GM10847 (cell line): ENCODE measurements at regions not wholly inside any gene's neighbourhood (a gene's known extent, or its start where the extent isn't known, plus 50 kb on each side); places are given as distances from the start of the nearest gene placed in this dataset.

Experiments used
- POLR2A ChIP-seq: IDR thresholded peaks from 2 replicates; pipeline ENCODE4 v1.6.1; 2011; ENCODE audit not compliant: insufficient read length; ENCODE audit errors: extremely low read depth

- no peak for TF ChIP-seq POLR2A
Observed at GRCh38 chr3:168157903-168158302, 62.2 kb upstream of the GOLIM4 start.

DNA sequence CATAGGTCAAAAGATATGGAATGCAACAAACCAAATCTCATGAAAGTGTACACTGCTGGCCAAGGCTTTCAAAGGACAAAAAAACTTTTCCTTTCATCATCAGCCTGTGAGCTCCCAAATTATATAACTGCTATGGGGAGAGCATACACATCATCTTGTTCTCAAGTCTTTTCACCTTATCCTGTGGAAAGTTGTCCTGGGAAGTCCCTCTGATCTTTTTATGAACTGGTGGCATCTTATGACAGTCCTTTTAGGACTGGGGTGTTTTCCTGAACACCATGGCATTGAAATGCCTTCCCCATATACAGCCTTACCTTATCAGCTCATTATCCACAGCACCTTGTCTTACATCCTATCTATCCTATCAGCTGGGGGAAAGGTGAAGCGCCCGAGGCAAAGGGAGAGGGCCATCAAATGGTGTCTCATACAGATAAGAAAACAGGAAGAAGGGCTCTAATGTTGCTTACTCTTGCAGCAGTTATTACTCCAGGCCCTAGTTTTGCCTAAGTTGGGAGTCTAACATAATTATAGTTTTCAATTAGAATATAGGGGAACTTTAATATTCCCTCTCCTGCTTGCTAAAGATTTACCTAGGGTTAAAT is 61.5 kb upstream of the GOLIM4 start:
- no peak for TF ChIP-seq POLR2A

GRCh38 chr3:168156479-168156878 is 60.8 kb upstream of the GOLIM4 start:
- no peak for TF ChIP-seq POLR2A

DNA sequence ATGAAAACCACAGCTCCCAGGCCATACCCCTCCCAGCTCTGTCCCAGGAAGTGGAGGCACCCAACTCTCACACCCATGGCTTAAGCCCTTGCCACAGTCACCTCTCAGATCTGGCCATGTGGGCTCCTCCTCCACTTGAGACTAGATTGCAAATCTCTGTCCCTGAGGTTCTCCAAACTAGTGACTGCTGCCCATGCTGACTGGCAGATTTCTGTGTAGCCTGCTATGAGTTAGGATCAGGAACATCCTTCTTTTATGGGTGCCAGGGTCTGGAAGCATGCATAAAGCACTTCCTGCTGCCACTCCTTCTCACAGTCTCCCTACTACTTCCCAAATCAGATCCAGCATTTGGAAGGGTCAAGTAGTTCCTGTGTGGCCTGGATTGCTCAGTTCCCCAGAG is 59.6 kb upstream of the GOLIM4 start:
- no peak for TF ChIP-seq POLR2A

DNA sequence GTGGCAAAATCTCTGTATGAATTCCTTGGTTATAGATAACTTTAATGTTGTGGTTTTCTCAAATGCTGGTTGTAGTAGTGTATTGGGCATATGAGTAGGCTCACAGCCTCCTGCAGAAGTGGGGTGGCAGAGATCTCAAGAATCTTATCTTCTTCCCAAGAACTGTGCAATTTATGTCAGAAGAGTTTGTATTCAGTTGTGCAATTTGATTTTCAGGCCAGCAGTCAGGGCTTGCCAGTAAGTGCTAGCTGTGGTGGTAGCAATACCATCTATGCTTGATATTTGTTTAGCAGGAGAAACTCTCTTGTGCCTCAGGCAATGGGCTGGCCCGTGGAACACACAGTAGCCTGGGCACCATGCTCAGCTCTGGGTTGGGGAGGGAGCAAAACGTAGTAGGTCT is 58.4 kb upstream of the GOLIM4 start:
- no peak for TF ChIP-seq POLR2A

- TF ChIP-seq POLR2A, result no peak
Observed at GRCh38 chr3:168152149-168152548, 56.4 kb upstream of the GOLIM4 start.
